SK-N-MC (cell line): ENCODE measurements at regions not wholly inside any gene's neighbourhood (a gene's known extent, or its start where the extent isn't known, plus 50 kb on each side); places are given as distances from the start of the nearest gene placed in this dataset.

Experiments
- EZH2 ChIP-seq: fragments of 200-600 bp; sonication (generic); IDR thresholded peaks from one replicate; pipeline ENCODE4 v1.6.1; 2017; ENCODE audit warnings: antibody characterized with exemption
- POLR2AphosphoS5 ChIP-seq: IDR thresholded peaks from 2 replicates; pipeline ENCODE4 v1.6.1; 2012; ENCODE audit warnings: mild to moderate bottlenecking, low read depth, low read length, borderline replicate concordance

DNA sequence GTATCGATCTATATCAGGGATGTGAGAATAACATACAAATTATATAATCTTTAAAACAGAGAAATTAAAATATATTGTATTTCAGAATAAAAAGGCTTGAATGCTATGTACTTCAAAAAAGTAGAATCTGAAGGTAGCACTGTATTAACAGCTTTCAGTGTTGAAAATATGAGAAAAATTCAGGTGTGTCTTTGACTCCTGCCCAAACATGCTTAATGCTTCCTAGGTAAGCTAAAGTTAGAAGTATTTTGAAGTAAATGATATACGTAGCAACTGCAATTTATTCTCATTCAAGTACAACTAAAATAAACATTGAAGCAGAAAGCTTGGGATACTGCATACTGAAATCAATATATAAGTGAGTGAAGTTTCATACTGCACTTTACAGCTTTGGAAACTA is 1082.0 kb upstream of the ACVR2A start:
- TF ChIP-seq EZH2 = no peak
- no peak for TF ChIP-seq POLR2AphosphoS5
